K562 (cell line): ENCODE measurements at regions not wholly inside any gene's neighbourhood (a gene's known extent, or its start where the extent isn't known, plus 50 kb on each side); places are given as distances from the start of the nearest gene placed in this dataset.

ENCODE experiments used
- ATAC-seq: fragments of 200-7000 bp; cut with Tn5 transposase; 3 replicates; pipeline ENCODE4 v1.9.1; 2020; ENCODE audit warnings: moderate library complexity
- BruUV-seq: library from RNA; stranded (reverse); fragments of 400-500 nt; replicated peaks from 2 replicates; lab custom pipeline; 2021; lab: Mats Ljungman, UMichigan
- CTCF ChIA-PET: fragments of 300-600 bp; formaldehyde crosslinking; extraction: SDS; loops from one replicate; lab custom pipeline; 2021; ENCODE audit warnings: low intra/inter-chr PET ratio; lab: Yijun Ruan, JAX
- POLR2A ChIA-PET: fragments of 300-600, 350-650 bp; sonication (Branson Sonifier 250); formaldehyde crosslinking; extraction: SDS; loops from one replicate; lab custom pipeline; 2021; ENCODE audit warnings: antibody characterized with exemption, inconsistent platforms; lab: Yijun Ruan, JAX
- DNase-seq, 4 experiments: peaks; one replicate each; pipeline versions ENCODE4 v3.0.0 to v3.0.0-alpha.2; 2011 to 2018; ENCODE audit warnings: low spot score in 3 of 4, mixed read lengths in 3 of 4; ENCODE audit errors: extremely low read depth in 1 of 4
- FAIRE-seq: peaks from 2 replicates; lab custom pipeline; 2011; peaks lifted over from hg19 to GRCh38; lab: Jason Lieb, UNC
- H2AFZ ChIP-seq: 2 replicates; pipeline ENCODE4 v1.6.0; 2011; ENCODE audit warnings: low read depth, low read length, control low read depth, inconsistent platforms
- H3K27ac ChIP-seq: fragments of 200-600 bp; 3 replicates; pipeline ENCODE4 v1.8.0; 2011; ENCODE audit warnings: low read depth, mild to moderate bottlenecking, control low read depth, inconsistent platforms, low read length, moderate library complexity, mixed read lengths; ENCODE audit errors: extremely low read depth
- H3K27me3 ChIP-seq, 2 experiments: fragments of 300-600 bp in 1 of 2; 2 replicates in 1 of 2; 3 replicates in 1 of 2; pipeline versions ENCODE4 v1.6.0 to v1.8.0; 2011; ENCODE audit warnings: inconsistent platforms in 2 of 2, low read length in 2 of 2, mild to moderate bottlenecking in 1 of 2, mixed read lengths in 1 of 2, moderate library complexity in 1 of 2; ENCODE audit not compliant: control insufficient read depth in 2 of 2, insufficient read depth in 2 of 2
- H3K36me3 ChIP-seq: fragments of 300-600 bp; 3 replicates; pipeline ENCODE4 v1.8.0; 2011; ENCODE audit warnings: mild to moderate bottlenecking, low read length, inconsistent platforms; ENCODE audit not compliant: control insufficient read depth, insufficient read depth
- H3K4me1 ChIP-seq, 2 experiments: fragments of 200-600 bp in 1 of 2; replicated peaks in 1 of 2; 2 replicates in 1 of 2; 3 replicates in 1 of 2; pipeline versions ENCODE4 v1.5.1 to v1.8.0; 2011; ENCODE audit warnings: inconsistent platforms in 2 of 2, low read length in 2 of 2, mild to moderate bottlenecking in 1 of 2, mixed read lengths in 1 of 2, moderate library complexity in 1 of 2; ENCODE audit not compliant: control insufficient read depth in 2 of 2, insufficient read depth in 2 of 2
- H3K4me2 ChIP-seq: 2 replicates; pipeline ENCODE4 v1.6.1; 2011; ENCODE audit warnings: low read length, control low read depth, inconsistent platforms, mixed read lengths; ENCODE audit not compliant: insufficient read depth
- H3K4me3 ChIP-seq: fragments of 200-600 bp; sonication (generic), shearing (Covaris generic); 2 replicates; pipeline ENCODE4 v1.5.1; 2016; ENCODE audit warnings: control low read depth, inconsistent platforms
- H3K79me2 ChIP-seq: fragments of 200-600 bp; 3 replicates; pipeline ENCODE4 v1.8.0; 2011; ENCODE audit warnings: low read length, inconsistent platforms; ENCODE audit not compliant: control insufficient read depth, insufficient read depth
- H3K9ac ChIP-seq, 2 experiments: 2 replicates each; pipeline versions ENCODE4 v1.6.0 to v1.6.1; 2011; ENCODE audit warnings: low read depth in 2 of 2, low read length in 2 of 2, control low read depth in 1 of 2, inconsistent platforms in 1 of 2, mild to moderate bottlenecking in 1 of 2, mixed read lengths in 1 of 2; ENCODE audit not compliant: insufficient read depth in 1 of 2
- H3K9me1 ChIP-seq: one replicate; pipeline ENCODE4 v1.6.0; 2011; ENCODE audit warnings: inconsistent platforms, mild to moderate bottlenecking, low read length, moderate library complexity; ENCODE audit not compliant: control insufficient read depth, insufficient read depth
- H3K9me3 ChIP-seq: replicated peaks from 2 replicates; pipeline ENCODE4 v1.5.1; 2011; ENCODE audit warnings: low read depth, low read length, inconsistent platforms; ENCODE audit not compliant: control insufficient read depth, insufficient read depth
- H4K20me1 ChIP-seq: replicated peaks from 2 replicates; pipeline ENCODE4 v1.6.1; 2011; ENCODE audit warnings: low read length, inconsistent platforms, mixed read lengths; ENCODE audit not compliant: control insufficient read depth, insufficient read depth
- COPS2 ChIP-seq: fragments of 450-650 bp; conservative IDR thresholded peaks from 2 replicates; pipeline ENCODE4 v1.6.1; 2016; ENCODE audit warnings: mild to moderate bottlenecking, moderate library complexity
- DDX20 ChIP-seq: fragments of 450-650 bp; IDR thresholded peaks from 2 replicates; pipeline ENCODE4 v1.6.1; 2016; ENCODE audit warnings: missing genetic modification characterization, low read depth, mild to moderate bottlenecking, missing compliant biosample characterization, moderate library complexity
- EHMT2 ChIP-seq: fragments of 450-650 bp; IDR thresholded peaks from 2 replicates; pipeline ENCODE4 v1.6.1; 2018; ENCODE audit warnings: antibody characterized with exemption
- EP300 ChIP-seq: IDR thresholded peaks from 2 replicates; pipeline ENCODE4 v1.6.1; 2012; ENCODE audit warnings: low read length, improper control_type of control experiment
- MBD1 ChIP-seq: fragments of 250-450 bp; sonication (Bioruptor Pico); IDR thresholded peaks from 2 replicates; pipeline ENCODE4 v1.8.0; 2022; ENCODE audit warnings: inconsistent platforms
- RCOR1 ChIP-seq, 2 experiments: IDR thresholded peaks; 2 replicates each; pipeline ENCODE4 v1.6.1; 2012; ENCODE audit warnings: low read depth in 2 of 2, low read length in 2 of 2, borderline replicate concordance in 1 of 2, improper control_type of control experiment in 1 of 2
- SMAD3 ChIP-seq: fragments of 450-650 bp; formaldehyde crosslinking; conservative IDR thresholded peaks from 2 replicates; pipeline ENCODE4 v1.4.0; 2020; ENCODE audit warnings: mild to moderate bottlenecking
- ZFPM2 ChIP-seq: fragments of 250-450 bp; sonication (Bioruptor Pico); IDR thresholded peaks from 2 replicates; pipeline ENCODE4 v1.5.1; 2022; ENCODE audit warnings: mild to moderate bottlenecking
- WGBS: fragments of 100-300 bp; shearing (Covaris generic); methylation state at CpG from one replicate; pipeline ENCODE4 v1.1.6; 2016; ENCODE audit warnings: low coverage, mixed read lengths; ENCODE audit not compliant: insufficient coverage; ENCODE audit errors: missing lambda C conversion rate; 5-methylcytosine and 5-hydroxymethylcytosine counted together
- in situ Hi-C: fragments of 300-500 bp; cut with MboI; formaldehyde crosslinking; loops from 4 replicates; pipeline ENCODE4 v1.15.0; 2018; ENCODE audit warnings: inconsistent platforms, mixed read lengths
- intact Hi-C: fragments of 100-400 bp; cut with micrococcal nuclease; formaldehyde crosslinking; loops from 2 replicates; pipeline ENCODE4 v1.14.2; 2022

GRCh38 chr10:20457649-20458048 lies 439.5 kb downstream of the NEBL start (continued):
- no peak for TF ChIP-seq SMAD3 (CRISPR knock-in tag)
- TF ChIP-seq MBD1 (CRISPR knock-in tag): no peak
- TF ChIP-seq EHMT2: no peak
- no peak for TF ChIP-seq RCOR1 (IDR thresholded peaks at IDR 0.05; ENCODE audit: borderline replicate concordance in 1 of 2, low read depth in 2 of 2, low read length in 2 of 2)
- no peak for TF ChIP-seq DDX20 (tag)
- no peak for TF ChIP-seq COPS2

GRCh38 chr10:20455774-20456173 lies 441.3 kb downstream of the NEBL start:
- Histone ChIP-seq H4K20me1 (no peaks in the 10 kb centered on the region), H2AFZ (no peak overlapping the region), H3K9me1 (no peaks in the 10 kb centered on the region), H3K9me3 (no peaks in the 10 kb centered on the region; the same call in 1 of the 2 replicates), H3K79me2 (no peaks in the 10 kb centered on the region), H3K36me3 (no peaks in the 10 kb centered on the region), H3K27me3 (no peaks in the 10 kb centered on the region), H3K9ac (no peak overlapping the region), H3K4me3 (no peak overlapping the region), H3K27ac (no peak overlapping the region), H3K4me1 (no peaks in the 10 kb centered on the region), H3K4me2 (no peak overlapping the region)
- ATAC-seq (no peak), DNase-seq (no peak), FAIRE-seq (no peak)
- in situ Hi-C loops: no loop called here
- ChIA-PET POLR2A (no interaction called here), CTCF (no interaction called here)
- TF ChIP-seq ZFPM2 (CRISPR knock-in tag): no peak
- no peak for TF ChIP-seq EP300
- intact Hi-C loops: no loop called here
- 1% methylated on average over 4 of the region's 4 CpGs for WGBS
- no TSS peak for BruUV-seq
